SKM-1 (cell line): ENCODE measurements at regions not wholly inside any gene's neighbourhood (a gene's known extent, or its start where the extent isn't known, plus 50 kb on each side); places are given as distances from the start of the nearest gene placed in this dataset.
"Not testable (repeated sequence)": the region's sequence is repeated elsewhere in the genome, so short reads cannot be mapped to it uniquely, and the experiment has no call there.

Experiments used
- DNase-seq: peaks from one replicate; lab custom pipeline; 2025; ENCODE audit not compliant: unreplicated experiment; lab: John Stamatoyannopoulos, UW

DNA sequence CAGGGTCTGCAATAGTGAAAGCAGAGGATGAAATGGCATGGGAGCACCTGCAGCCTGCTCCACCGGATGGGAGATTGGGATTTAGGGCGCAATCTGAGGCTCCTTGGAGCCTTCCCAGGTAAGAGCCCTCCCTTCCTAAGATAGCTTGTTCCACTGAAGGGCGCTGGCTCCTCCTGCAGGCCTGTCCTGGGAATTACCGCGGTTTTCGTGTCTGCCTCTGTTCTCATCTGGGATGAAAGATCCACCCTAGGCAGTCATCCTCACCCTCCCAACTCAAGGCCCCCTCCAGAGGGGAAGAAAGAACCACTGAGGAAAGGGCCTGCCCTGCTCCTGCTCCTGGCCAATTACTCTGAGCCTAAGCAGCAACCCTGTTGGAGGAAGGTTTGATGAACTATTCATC lies 547.5 kb downstream of the SMARCA1 start:
- peak; percentile 4 for DNase-seq

DNA sequence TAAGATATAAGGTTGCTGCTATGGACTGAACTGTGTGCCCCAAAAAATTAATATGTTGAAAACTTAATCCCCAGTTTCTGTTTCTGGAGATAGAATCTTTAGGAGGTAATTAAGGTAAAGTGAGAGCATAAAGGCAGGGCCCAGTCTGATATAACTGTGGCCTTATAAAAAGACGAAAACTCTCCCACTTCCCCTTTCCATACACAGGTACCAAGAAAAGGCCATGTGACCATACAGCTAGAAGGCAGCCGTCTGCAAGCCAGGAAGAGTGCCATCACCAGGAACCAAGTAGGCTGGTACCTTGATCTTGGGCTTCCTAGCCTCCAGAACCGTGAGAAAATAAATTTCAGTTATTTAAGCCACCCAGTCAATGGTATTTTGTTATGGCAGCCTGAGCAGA lies 550.3 kb downstream of the SMARCA1 start:
- no peak for DNase-seq

GRCh38 chrX:128961290-128961689 lies 562.0 kb downstream of the SMARCA1 start:
- DNase-seq: no peak

GRCh38 chrX:128954697-128955096 lies 568.6 kb downstream of the SMARCA1 start:
- DNase-seq: not testable (repeated sequence)

DNA sequence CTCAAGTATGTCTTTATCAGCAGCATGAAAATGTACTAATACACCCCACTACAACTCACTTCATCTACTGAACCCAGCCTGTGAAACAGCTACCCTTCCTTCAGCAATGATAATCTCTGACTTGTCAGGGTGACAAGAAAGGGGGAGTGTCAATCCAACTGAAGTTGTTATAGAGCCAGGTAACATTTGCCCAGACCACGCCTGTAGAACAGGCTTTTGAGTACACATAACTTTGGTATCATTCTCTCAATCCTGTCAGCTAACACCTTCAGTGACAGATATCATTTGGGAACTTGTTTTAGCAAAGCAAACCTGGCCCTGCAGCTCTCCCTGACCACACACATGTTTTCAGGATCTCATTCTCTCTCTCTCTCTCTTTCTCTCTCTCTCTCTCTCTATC lies 592.2 kb downstream of the SMARCA1 start:
- DNase-seq: no peak

DNA sequence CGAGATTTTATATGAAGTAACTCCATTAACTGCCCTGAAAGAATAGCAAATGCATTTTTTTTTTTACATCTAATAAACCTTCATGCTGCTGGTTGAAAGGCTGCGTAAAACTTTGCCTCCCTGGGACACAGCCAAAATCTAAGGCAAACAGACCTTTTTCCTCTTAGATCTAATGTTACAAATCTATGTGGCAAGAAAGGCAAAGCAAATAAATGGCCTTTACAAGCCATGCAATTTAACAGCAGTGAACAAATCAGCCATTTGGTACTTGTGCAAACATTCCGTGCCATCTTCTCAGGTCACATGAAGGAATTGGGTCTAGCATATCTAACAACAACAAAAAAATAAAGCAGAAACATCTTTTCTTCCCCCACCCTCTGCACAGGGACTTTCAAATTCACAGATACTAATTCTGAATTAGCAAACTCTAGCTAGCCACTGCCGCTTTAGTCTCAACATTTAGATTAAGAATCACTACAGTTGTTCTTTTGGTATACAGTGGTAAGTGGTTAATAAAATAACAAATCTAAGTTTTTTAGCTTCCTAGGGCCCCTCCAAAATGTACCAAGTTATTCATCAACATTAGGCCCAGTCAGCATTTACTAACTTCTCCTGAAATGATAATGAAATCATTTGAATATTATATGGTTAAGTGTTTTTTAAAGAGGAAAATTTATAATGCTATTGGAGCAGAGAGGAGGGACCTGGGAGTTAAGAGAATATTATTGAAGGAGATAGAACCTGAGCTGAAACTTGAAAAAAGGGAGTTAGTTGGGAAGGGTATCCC lies 593.8 kb downstream of the SMARCA1 start:
- no peak for DNase-seq

- no peak for DNase-seq
These were observed 594.7 kb downstream of the SMARCA1 start for GRCh38 chrX:128928636-128929035.

DNA sequence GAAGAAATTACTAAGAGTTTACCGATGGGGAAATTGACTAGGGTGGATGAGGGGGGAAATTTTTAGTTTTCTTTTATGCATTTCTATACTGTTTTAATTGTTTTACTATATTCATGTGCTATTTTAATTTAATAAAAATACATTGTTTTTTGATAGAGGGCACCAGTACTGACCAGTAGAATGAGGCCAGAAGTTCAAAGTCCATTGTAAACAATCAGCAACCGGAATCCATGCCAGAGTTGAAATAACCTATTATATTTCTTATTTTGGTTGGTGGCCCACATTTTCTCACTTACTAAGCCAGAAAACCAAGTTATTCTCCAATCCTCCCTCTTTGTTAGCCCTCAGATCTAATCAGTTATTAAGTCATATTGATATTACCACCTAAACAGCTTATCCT lies 595.9 kb downstream of the SMARCA1 start:
- DNase-seq: no peak

DNA sequence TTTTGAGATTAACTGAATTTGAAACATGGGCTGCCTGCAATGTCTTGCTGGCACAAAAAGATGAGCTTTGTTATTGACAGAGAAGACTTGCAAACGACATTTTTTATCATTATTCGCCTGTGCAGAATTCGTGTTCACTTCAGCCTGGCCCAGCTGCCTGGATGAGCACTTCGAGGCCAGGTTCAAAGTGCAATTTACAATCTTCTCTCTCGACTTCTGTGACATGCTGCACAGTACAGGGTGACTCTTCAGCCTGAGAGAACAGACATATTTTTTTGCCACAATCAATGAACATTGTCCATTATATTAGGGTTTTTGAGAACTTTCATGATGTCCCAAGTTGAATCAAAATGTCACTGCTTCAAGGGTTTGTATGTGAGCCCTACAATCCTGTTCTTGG lies 616.5 kb downstream of the SMARCA1 start:
- DNase-seq: no peak

GRCh38 chrX:128901018-128901417 lies 622.3 kb downstream of the SMARCA1 start:
- DNase-seq: no peak

- DNase-seq: no peak
These were observed 625.7 kb downstream of the SMARCA1 start for GRCh38 chrX:128897621-128898020.

- DNase-seq: peak; percentile 5
These were observed 631.7 kb downstream of the SMARCA1 start for GRCh38 chrX:128891554-128891953.

DNA sequence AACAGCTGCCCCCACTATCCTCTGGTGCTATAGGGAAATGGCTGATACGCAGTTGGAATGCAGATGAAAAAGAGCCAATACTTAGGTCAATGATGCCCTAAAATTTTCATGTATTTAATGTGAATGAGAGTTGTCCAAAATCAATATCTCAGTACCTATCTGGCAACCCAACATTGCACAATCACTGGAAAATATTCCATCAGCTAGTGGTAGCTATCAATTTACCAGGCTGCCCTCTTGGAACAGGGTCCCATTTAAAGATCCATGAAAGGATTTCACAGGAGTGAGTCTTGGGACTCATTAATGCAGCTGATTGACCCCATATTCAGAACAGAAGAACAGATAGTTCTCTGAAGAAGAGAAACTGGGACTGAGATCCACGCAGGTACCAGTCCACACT lies 638.9 kb downstream of the SMARCA1 start:
- DNase-seq: no peak

GRCh38 chrX:128883650-128884049 lies 639.6 kb downstream of the SMARCA1 start:
- no peak for DNase-seq

- no peak for DNase-seq
These were observed 652.9 kb downstream of the SMARCA1 start for GRCh38 chrX:128870361-128870760.

DNA sequence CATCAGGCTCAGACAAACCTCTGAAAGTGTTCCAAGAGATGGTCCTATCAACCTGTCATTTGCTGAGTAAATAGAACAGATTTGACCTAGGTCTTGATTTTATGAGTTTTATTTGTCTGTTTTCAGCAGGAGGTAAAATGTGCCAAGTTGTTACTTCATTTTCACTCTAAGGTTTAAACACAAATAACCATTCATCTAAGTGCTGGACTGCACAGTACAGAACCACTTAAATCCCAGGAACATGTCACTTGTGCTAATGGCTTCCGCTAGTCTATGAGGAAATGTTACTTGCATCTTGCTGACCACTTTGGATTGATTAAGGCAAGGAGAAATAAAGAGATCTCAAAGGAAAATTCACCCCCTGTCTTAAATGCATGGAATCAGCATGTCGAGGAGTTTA lies 660.7 kb downstream of the SMARCA1 start:
- no peak for DNase-seq

DNA sequence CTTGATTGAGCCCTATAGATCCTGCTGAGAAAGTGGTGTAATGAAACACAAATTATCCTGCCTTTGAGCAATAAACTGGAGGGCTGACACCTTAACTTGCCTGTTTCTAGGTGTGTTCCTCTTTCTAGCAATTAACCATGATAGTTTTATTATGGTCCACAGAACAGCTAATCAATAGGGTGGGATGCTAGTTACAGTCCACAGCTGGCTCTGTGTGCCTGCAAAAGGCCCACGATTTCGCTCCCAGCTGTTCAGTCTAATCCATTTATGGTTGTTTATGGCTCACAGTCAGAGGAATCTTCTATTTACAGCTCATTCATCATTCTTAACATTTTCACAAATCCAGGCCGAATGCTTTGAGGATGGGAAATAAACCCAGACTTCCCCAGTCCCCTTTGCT lies 674.9 kb downstream of the SMARCA1 start:
- DNase-seq: no peak

- no peak for DNase-seq
These were observed 676.9 kb downstream of the SMARCA1 start for GRCh38 chrX:128846385-128846784.

GRCh38 chrX:128818690-128819089 lies 704.6 kb downstream of the SMARCA1 start:
- no peak for DNase-seq

DNA sequence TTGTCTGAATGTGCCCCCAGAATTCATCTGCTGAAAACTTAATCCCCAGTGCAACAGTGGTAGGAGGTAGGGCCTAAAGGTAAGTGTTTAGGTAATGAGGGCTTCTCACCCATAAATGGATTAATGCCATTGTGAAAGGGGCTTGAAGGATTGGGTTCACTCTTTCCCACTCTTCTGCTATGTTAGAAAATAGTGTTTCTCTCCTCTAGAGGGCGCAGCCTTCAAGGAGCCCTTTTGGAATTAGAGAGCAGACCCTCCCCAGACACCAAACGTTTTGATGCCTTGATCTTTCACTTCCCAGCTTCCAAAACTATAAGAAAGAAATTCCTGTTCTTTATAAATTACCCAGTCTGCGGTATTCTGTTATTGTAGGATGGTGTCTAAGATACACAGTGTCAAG lies 706.4 kb downstream of the SMARCA1 start:
- no peak for DNase-seq

- DNase-seq: no peak
These were observed 715.9 kb downstream of the SMARCA1 start for GRCh38 chrX:128807367-128807766.

GRCh38 chrX:128805236-128805635 lies 718.1 kb downstream of the SMARCA1 start:
- no peak for DNase-seq

DNA sequence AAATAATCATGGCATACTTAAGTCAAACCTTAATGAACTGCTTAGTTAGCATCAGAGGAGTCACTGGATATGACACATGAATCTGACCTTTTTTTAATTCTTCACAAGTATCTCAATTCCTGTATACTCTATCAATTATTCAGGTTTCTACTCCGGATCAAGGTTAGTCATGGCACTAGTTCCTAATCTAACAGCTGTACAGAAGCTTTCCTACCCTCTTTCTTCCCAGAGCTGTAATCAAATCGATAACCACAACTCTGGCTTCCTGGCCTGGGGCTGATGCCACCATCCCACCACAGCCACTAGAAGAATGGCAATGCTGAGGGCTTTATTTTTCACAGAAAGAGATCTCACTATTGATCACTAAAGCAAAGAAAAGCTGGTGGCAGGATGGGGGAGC lies 718.5 kb downstream of the SMARCA1 start:
- DNase-seq: no peak
